ENCODE measurements at regions not wholly inside any gene's neighbourhood (a gene's known extent, or its start where the extent isn't known, plus 50 kb on each side); places are given as distances from the start of the nearest gene placed in this dataset.

GRCh38 chr6:151705993-151706733, 101.3 kb upstream of the ESR1 start:
- H3K9me3 ChIP-seq (ENCODE audit: insufficient read depth, low read depth, low read length), result no peaks in the 10 kb centered on the region

GRCh38 chr6:151709329-151709728, 98.2 kb upstream of the ESR1 start:
- H2AFZ ChIP-seq (ENCODE audit: insufficient read depth, low read length, poor library complexity), result no peak overlapping the region
- H2BK120ac ChIP-seq (ENCODE audit: insufficient read depth, low read length, poor library complexity), result no peak overlapping the region
- no peak overlapping the region for H2BK12ac ChIP-seq (ENCODE audit: low read length)
- H3K9ac ChIP-seq (ENCODE audit: low read length), result no peak overlapping the region
- no peaks in the 10 kb centered on the region for H3K79me1 ChIP-seq (ENCODE audit: low read length)
- H3K4me3 ChIP-seq (ENCODE audit: low read depth, low read length), result no peak overlapping the region
- no peaks in the 10 kb centered on the region for H3K4me1 ChIP-seq (ENCODE audit: control insufficient read depth in 1 of 2, insufficient read depth in 2 of 2, low read length in 2 of 2)
- DNase-seq, result no peak
- no peak overlapping the region for H4K12ac ChIP-seq (ENCODE audit: low read depth, low read length)
- no peaks in the 10 kb centered on the region for H3K27me3 ChIP-seq (ENCODE audit: insufficient read depth, low read length)
- H3K14ac ChIP-seq (ENCODE audit: low read length), result no peak overlapping the region
- H2AK5ac ChIP-seq (ENCODE audit: low read length), result no peak overlapping the region
- no peak overlapping the region for H3K4me2 ChIP-seq (ENCODE audit: low read length)
- H3K79me2 ChIP-seq (ENCODE audit: control insufficient read depth, insufficient read depth, low read length, poor library complexity), result no peaks in the 10 kb centered on the region
- H3K9me3 ChIP-seq (ENCODE audit: insufficient read depth, low read depth, low read length), result no peaks in the 10 kb centered on the region
- H3K4ac ChIP-seq (ENCODE audit: low read depth, low read length), result no peak overlapping the region
- no peak overlapping the region for H3K23ac ChIP-seq (ENCODE audit: low read length)
- no peak overlapping the region for H4K91ac ChIP-seq (ENCODE audit: low read depth, low read length)
- H3K36me3 ChIP-seq (ENCODE audit: control insufficient read depth in 1 of 2, insufficient read depth in 2 of 2, low read length in 2 of 2), result no peaks in the 10 kb centered on the region
- H3K18ac ChIP-seq (ENCODE audit: low read length), result no peak overlapping the region
- H2BK5ac ChIP-seq (ENCODE audit: low read depth, low read length, poor library complexity), result no peak overlapping the region
- no peak overlapping the region for H4K8ac ChIP-seq (ENCODE audit: low read depth, low read length)
- H3K27ac ChIP-seq (ENCODE audit: low read depth, low read length), result no peak overlapping the region
- WGBS (ENCODE audit: extremely low coverage, insufficient coverage, insufficient read length), result no CpG with 5 or more reads among the region's 3 CpGs

More at GRCh38 chr6:151705993-151706733, 101.3 kb upstream of the ESR1 start:
- Histone ChIP-seq H2AFZ (ENCODE audit: insufficient read depth, low read length, poor library complexity) (no peak overlapping the region), H2BK5ac (ENCODE audit: low read depth, low read length, poor library complexity) (no peak overlapping the region), H3K4ac (ENCODE audit: low read depth, low read length) (no peak overlapping the region), H3K79me2 (ENCODE audit: control insufficient read depth, insufficient read depth, low read length, poor library complexity) (no peaks in the 10 kb centered on the region), H3K4me1 (ENCODE audit: control insufficient read depth in 1 of 2, insufficient read depth in 2 of 2, low read length in 2 of 2) (peaks cover 0 to 5% of the 10 kb centered on the region in 2 experiments), H3K9ac (ENCODE audit: low read length) (no peak overlapping the region), H2BK12ac (ENCODE audit: low read length) (no peak overlapping the region), H3K4me2 (ENCODE audit: low read length) (no peak overlapping the region), H3K23ac (ENCODE audit: low read length) (no peak overlapping the region), H2AK5ac (ENCODE audit: low read length) (no peak overlapping the region), H3K14ac (ENCODE audit: low read length) (no peak overlapping the region), H2BK120ac (ENCODE audit: insufficient read depth, low read length, poor library complexity) (no peak overlapping the region), H3K27me3 (ENCODE audit: insufficient read depth, low read length) (no peaks in the 10 kb centered on the region), H4K91ac (ENCODE audit: low read depth, low read length) (no peak overlapping the region), H3K79me1 (ENCODE audit: low read length) (no peaks in the 10 kb centered on the region), H4K12ac (ENCODE audit: low read depth, low read length) (no peak overlapping the region), H3K4me3 (ENCODE audit: low read depth, low read length) (no peak overlapping the region), H3K36me3 (ENCODE audit: control insufficient read depth in 1 of 2, insufficient read depth in 2 of 2, low read length in 2 of 2) (no peaks in the 10 kb centered on the region), H4K8ac (ENCODE audit: low read depth, low read length) (no peak overlapping the region), H3K18ac (ENCODE audit: low read length) (no peak overlapping the region), H3K27ac (ENCODE audit: low read depth, low read length) (no peak overlapping the region)
- no CpG with 5 or more reads among the region's 6 CpGs for WGBS (ENCODE audit: extremely low coverage, insufficient coverage, insufficient read length)
- DNase-seq, result no peak

GRCh38 chr6:151716526-151716932, 91.0 kb upstream of the ESR1 start:
- no peak overlapping the region for H2AFZ ChIP-seq (ENCODE audit: insufficient read depth, low read length, poor library complexity)
- H4K91ac ChIP-seq (ENCODE audit: low read depth, low read length), result no peak overlapping the region
- no peak overlapping the region for H3K4me2 ChIP-seq (ENCODE audit: low read length)
- no peaks in the 10 kb centered on the region for H3K36me3 ChIP-seq (ENCODE audit: control insufficient read depth in 1 of 2, insufficient read depth in 2 of 2, low read length in 2 of 2)
- no peaks in the 10 kb centered on the region for H3K79me1 ChIP-seq (ENCODE audit: low read length)
- no peaks in the 10 kb centered on the region for H3K4me1 ChIP-seq (ENCODE audit: control insufficient read depth in 1 of 2, insufficient read depth in 2 of 2, low read length in 2 of 2)
- no peak overlapping the region for H3K9ac ChIP-seq (ENCODE audit: low read length)
- H3K4ac ChIP-seq (ENCODE audit: low read depth, low read length), result no peak overlapping the region
- no peak for DNase-seq
- H4K12ac ChIP-seq (ENCODE audit: low read depth, low read length), result no peak overlapping the region
- H4K8ac ChIP-seq (ENCODE audit: low read depth, low read length), result no peak overlapping the region
- no peak overlapping the region for H3K14ac ChIP-seq (ENCODE audit: low read length)
- H2BK5ac ChIP-seq (ENCODE audit: low read depth, low read length, poor library complexity), result no peak overlapping the region
- no peak overlapping the region for H3K4me3 ChIP-seq (ENCODE audit: low read depth, low read length)
- no peak overlapping the region for H3K18ac ChIP-seq (ENCODE audit: low read length)
- H3K27ac ChIP-seq (ENCODE audit: low read depth, low read length), result no peak overlapping the region
- no peak overlapping the region for H3K23ac ChIP-seq (ENCODE audit: low read length)
- no peak overlapping the region for H2BK12ac ChIP-seq (ENCODE audit: low read length)
- no peak overlapping the region for H2AK5ac ChIP-seq (ENCODE audit: low read length)
- no peaks in the 10 kb centered on the region for H3K9me3 ChIP-seq (ENCODE audit: insufficient read depth, low read depth, low read length)
- H3K79me2 ChIP-seq (ENCODE audit: control insufficient read depth, insufficient read depth, low read length, poor library complexity), result no peaks in the 10 kb centered on the region
- no peak overlapping the region for H2BK120ac ChIP-seq (ENCODE audit: insufficient read depth, low read length, poor library complexity)
- no CpG with 5 or more reads among the region's 5 CpGs for WGBS (ENCODE audit: extremely low coverage, insufficient coverage, insufficient read length)
- no peaks in the 10 kb centered on the region for H3K27me3 ChIP-seq (ENCODE audit: insufficient read depth, low read length)

- no peaks in the 10 kb centered on the region for H3K79me2 ChIP-seq (ENCODE audit: control insufficient read depth, insufficient read depth, low read length, poor library complexity)
- H3K14ac ChIP-seq (ENCODE audit: low read length), result no peak overlapping the region
- H3K27ac ChIP-seq (ENCODE audit: low read depth, low read length), result no peak overlapping the region
- H3K79me1 ChIP-seq (ENCODE audit: low read length), result no peaks in the 10 kb centered on the region
- no peak overlapping the region for H3K4me3 ChIP-seq (ENCODE audit: low read depth, low read length)
- no peak overlapping the region for H2AK5ac ChIP-seq (ENCODE audit: low read length)
- no peak overlapping the region for H3K4ac ChIP-seq (ENCODE audit: low read depth, low read length)
- WGBS (ENCODE audit: extremely low coverage, insufficient coverage, insufficient read length), result no CpG with 5 or more reads among the region's 5 CpGs
- no peak overlapping the region for H3K23ac ChIP-seq (ENCODE audit: low read length)
- no peak overlapping the region for H3K4me2 ChIP-seq (ENCODE audit: low read length)
- H3K9ac ChIP-seq (ENCODE audit: low read length), result no peak overlapping the region
- H3K4me1 ChIP-seq (ENCODE audit: control insufficient read depth in 1 of 2, insufficient read depth in 2 of 2, low read length in 2 of 2), result no peaks in the 10 kb centered on the region
- H3K27me3 ChIP-seq (ENCODE audit: insufficient read depth, low read length), result no peaks in the 10 kb centered on the region
- no peaks in the 10 kb centered on the region for H3K36me3 ChIP-seq (ENCODE audit: control insufficient read depth in 1 of 2, insufficient read depth in 2 of 2, low read length in 2 of 2)
- no peak overlapping the region for H2BK120ac ChIP-seq (ENCODE audit: insufficient read depth, low read length, poor library complexity)
- no peak for DNase-seq
- H2AFZ ChIP-seq (ENCODE audit: insufficient read depth, low read length, poor library complexity), result no peak overlapping the region
- no peak overlapping the region for H2BK12ac ChIP-seq (ENCODE audit: low read length)
- no peak overlapping the region for H3K18ac ChIP-seq (ENCODE audit: low read length)
- no peak overlapping the region for H4K91ac ChIP-seq (ENCODE audit: low read depth, low read length)
- no peak overlapping the region for H4K8ac ChIP-seq (ENCODE audit: low read depth, low read length)
- H4K12ac ChIP-seq (ENCODE audit: low read depth, low read length), result no peak overlapping the region
- no peak overlapping the region for H2BK5ac ChIP-seq (ENCODE audit: low read depth, low read length, poor library complexity)
- no peaks in the 10 kb centered on the region for H3K9me3 ChIP-seq (ENCODE audit: insufficient read depth, low read depth, low read length)
Measured at GRCh38 chr6:151719070-151719469, 88.4 kb upstream of the ESR1 start.
